GM13976 (cell line): ENCODE measurements at regions not wholly inside any gene's neighbourhood (a gene's known extent, or its start where the extent isn't known, plus 50 kb on each side); places are given as distances from the start of the nearest gene placed in this dataset.

Experiments
- DNase-seq: peaks from one replicate; pipeline ENCODE4 v3.0.0; 2012; ENCODE audit warnings: low spot score
- in situ Hi-C: fragments of 300-500 bp; cut with MboI; formaldehyde crosslinking; loops from one replicate; pipeline ENCODE4 v1.12.0; 2022; ENCODE audit warnings: low sequenced_read_pairs, mixed read lengths, inconsistent platforms; ENCODE audit not compliant: unreplicated experiment
- TF ChIP-seq, protein P1 (sequence below): IDR thresholded peaks from 2 replicates; pipeline ENCODE4 v1.5.1; 2012; ENCODE audit warnings: borderline replicate concordance, mild to moderate bottlenecking; ENCODE audit not compliant: insufficient read depth; ENCODE audit errors: extremely low read depth, missing control alignments, control extremely low read depth

DNA sequence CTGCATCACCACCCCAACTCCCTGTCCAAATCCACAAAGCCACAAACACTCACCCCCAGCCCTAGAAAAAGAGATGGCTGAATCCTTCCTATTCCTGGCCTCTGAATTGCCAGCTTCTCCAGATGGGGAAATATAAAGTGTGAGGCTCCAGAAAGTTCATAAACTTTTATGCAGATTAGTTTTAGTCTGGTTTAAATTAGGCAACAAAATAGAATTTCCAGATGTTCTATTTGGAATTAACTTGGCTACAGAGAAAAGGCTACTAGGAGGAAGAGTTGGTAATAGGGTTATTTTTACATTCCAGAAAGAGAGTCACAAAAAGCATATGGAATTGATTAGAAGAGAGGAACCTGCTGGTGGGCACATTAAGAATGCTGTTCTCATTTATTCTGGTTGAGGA lies 56.0 kb downstream of the EN1 start:
- no peak for DNase-seq
- in situ Hi-C loops, result no loop called here

DNA sequence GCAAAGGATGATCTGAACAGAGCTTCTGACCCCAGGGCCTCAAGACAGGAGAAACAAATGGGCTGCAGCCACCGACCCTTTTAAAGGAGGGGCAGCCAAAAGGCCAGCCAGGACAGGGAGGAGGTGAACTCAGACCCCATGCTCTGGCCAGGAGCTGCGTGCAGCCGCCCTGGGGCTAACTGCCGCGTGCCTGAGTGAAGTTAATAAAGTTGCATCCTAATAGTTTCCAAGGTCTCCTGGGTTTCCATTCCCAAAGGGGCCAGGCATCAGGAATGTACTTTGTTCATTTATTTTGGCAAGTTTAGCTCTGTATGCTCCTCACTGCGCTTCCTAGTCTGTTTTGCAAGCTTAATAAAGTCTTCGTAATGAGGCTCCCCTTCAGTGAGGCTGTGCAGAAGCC lies 60.7 kb downstream of the EN1 start:
- TF ChIP-seq, protein P1, sequence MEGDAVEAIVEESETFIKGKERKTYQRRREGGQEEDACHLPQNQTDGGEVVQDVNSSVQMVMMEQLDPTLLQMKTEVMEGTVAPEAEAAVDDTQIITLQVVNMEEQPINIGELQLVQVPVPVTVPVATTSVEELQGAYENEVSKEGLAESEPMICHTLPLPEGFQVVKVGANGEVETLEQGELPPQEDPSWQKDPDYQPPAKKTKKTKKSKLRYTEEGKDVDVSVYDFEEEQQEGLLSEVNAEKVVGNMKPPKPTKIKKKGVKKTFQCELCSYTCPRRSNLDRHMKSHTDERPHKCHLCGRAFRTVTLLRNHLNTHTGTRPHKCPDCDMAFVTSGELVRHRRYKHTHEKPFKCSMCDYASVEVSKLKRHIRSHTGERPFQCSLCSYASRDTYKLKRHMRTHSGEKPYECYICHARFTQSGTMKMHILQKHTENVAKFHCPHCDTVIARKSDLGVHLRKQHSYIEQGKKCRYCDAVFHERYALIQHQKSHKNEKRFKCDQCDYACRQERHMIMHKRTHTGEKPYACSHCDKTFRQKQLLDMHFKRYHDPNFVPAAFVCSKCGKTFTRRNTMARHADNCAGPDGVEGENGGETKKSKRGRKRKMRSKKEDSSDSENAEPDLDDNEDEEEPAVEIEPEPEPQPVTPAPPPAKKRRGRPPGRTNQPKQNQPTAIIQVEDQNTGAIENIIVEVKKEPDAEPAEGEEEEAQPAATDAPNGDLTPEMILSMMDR, result no peak
- in situ Hi-C loops, result no loop called here
- no peak for DNase-seq

More for the DNA sequence above, 56.0 kb downstream of the EN1 start:
- TF ChIP-seq, protein P1, result no peak

DNA sequence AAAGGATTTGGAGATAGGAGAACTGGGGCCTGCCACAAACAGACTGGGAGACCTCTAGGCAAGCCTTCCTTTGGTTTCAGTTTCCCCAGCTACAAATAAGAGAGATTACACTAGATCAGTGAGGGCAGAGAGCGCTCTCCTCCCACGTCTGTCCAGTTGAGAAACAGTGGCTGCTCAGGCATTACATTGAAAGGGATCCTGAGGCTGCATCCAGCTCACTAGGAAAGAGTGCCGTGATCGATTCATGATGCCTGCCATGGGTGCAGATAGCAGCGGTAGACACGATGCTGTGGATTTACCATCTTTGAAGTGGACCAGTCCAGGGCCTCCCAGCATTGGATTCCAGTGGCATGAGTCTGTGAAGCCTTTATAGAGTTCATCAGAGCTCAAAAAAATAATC lies 62.6 kb downstream of the EN1 start:
- in situ Hi-C loops, result no loop called here
- DNase-seq, result no peak
- TF ChIP-seq, protein P1, result no peak

DNA sequence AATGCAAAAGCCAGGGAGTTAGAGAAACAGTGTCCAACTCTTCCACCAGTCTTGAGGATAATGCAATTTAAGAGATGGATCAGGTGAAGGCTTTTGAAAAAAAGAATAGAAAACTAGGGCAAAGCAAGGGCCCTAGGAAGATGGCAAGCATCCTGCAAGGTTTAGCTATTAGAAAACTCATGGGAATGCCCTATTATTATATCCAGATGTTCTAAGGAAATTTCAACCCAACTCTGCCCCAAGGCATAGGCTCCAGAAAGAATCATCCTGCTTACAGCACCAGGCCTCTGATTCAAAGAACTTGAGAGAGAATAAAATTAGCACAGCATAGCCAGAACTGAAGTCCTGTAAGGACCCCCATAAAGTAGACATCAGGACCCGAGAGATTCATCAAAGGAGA lies 68.1 kb downstream of the EN1 start:
- TF ChIP-seq, protein P1, result no peak
- in situ Hi-C loops, result no loop called here
- DNase-seq, result no peak

DNA sequence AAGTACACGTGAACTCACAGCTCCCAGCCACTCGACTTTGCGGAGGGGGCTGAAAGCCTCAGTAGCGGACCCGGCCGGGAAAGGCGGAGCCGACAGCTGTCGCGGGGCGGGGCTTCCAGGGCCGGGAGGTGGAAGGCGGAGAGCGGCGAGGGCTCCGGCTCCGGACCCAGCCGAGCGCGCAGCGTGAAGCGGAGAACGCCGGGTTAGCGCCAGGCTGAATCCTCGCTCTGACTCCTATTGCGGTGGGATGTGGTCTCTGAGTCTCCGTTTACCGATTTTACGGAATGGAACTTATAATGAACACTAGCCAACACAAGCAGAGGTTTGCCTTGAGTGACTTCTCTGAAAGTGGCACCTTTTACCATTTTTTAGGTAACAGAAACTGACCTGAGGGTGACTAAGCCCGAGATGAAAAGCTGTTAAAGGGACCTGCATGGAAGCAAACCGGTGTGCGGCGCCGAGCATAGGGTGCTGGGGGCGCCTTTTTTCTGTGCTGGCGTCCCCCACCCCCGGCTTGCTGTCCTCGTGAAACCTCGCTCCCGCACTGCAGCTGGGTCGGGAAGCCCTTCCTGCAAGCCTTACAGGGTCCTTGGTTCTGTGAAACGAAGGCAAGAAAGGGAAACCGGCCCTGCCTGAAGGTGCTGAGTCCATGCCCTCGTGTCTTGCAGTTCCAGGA lies 72.9 kb downstream of the EN1 start:
- TF ChIP-seq, protein P1, result no peak
- in situ Hi-C loops, result no loop called here
- DNase-seq, result peak; percentile 36

DNA sequence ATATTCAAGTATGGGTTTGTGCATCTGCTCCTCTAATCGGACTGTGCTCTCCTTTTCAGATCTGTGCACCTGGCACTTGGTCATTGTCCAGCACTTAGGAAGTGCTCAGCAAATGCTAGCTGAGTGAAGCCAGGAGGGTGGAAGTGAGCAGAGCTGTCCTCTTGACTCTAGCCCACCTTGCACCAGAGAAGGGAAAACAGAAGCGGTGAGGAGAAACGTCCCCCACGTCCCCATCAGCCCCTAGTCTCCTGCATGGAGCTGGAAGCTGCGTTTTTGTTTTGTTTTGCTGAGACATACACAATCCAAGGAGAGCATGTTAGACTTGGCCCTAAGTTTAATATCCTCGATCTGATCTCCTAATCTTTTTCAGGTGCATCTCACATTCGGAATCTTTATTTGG lies 73.6 kb downstream of the EN1 start:
- TF ChIP-seq, protein P1, result no peak
- in situ Hi-C loops, result no loop called here
- no peak for DNase-seq

DNA sequence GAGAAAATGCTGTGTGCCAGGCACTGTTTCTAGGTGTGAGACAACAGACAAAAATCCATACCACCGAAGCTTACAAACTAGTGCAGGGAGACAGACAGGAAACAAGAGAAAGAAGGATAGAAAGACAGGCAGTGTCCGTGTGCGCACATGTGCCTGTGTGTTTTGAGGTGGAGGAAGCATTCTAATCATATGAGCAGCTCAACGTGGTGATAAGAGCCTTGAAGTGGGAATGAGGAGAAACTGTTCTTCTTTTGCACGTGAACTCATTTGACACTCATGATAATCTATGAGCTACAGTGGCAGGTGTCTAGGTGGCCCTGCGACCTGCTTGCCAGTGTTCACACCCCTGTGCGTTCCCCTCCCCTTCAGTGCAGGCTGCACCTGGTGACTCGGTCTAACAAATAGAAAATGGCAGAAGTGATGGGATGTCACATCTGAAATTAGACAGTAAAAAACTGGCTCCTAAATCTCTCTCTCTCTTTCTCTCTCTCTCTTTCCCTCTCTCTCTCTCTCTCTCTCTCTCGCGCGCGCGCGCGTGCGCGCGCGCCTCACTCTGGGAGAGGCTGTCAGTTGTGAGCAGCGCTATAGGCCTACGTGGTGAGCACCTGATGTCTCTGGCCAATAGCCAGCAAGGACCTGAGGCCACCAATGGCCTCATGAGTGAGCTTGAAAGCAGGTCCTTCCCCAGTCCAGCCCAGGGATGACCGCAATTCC lies 74.8 kb downstream of the EN1 start:
- in situ Hi-C loops, result no loop called here
- no peak for DNase-seq
- TF ChIP-seq, protein P1, result no peak
